Fibroblast of villous mesenchyme (primary cell): ENCODE measurements at regions not wholly inside any gene's neighbourhood (a gene's known extent, or its start where the extent isn't known, plus 50 kb on each side); places are given as distances from the start of the nearest gene placed in this dataset.

Source experiments
- DNase-seq: peaks from one replicate; pipeline ENCODE4 v3.0.0-alpha.2; 2010; ENCODE audit warnings: low read depth
- H3K4me3 ChIP-seq: 2 replicates; pipeline ENCODE4 v1.5.1; 2011; ENCODE audit warnings: low read depth, mild to moderate bottlenecking, low read length
- CTCF ChIP-seq: IDR thresholded peaks from 2 replicates; pipeline ENCODE4 v1.5.1; 2012; ENCODE audit warnings: low read depth, mild to moderate bottlenecking, low read length; ENCODE audit not compliant: insufficient read depth

GRCh38 chr22:20648306-20648903 is 125.5 kb upstream of the SERPIND1 start:
- peak; percentile 16 for DNase-seq
- no peak for TF ChIP-seq CTCF
- H3K4me3 ChIP-seq, result no peak overlapping the region

- TF ChIP-seq CTCF, result no peak
- H3K4me3 ChIP-seq, result no peak overlapping the region
- DNase-seq, result peak; percentile 19
These were observed 123.4 kb upstream of the SERPIND1 start for GRCh38 chr22:20650294-20651207.

GRCh38 chr22:20651286-20651685 is 122.6 kb upstream of the SERPIND1 start:
- no peak overlapping the region for H3K4me3 ChIP-seq
- TF ChIP-seq CTCF, result no peak
- no peak for DNase-seq

GRCh38 chr22:20652130-20652529 is 121.8 kb upstream of the SERPIND1 start:
- no peak overlapping the region for H3K4me3 ChIP-seq
- TF ChIP-seq CTCF, result no peak
- DNase-seq, result no peak

- no peak for DNase-seq
- TF ChIP-seq CTCF, result no peak
- H3K4me3 ChIP-seq, result no peak overlapping the region
These were observed 121.3 kb upstream of the SERPIND1 start for GRCh38 chr22:20652582-20652981.

GRCh38 chr22:20653012-20653794 is 120.7 kb upstream of the SERPIND1 start:
- TF ChIP-seq CTCF, result no peak
- no peak for DNase-seq
- no peak overlapping the region for H3K4me3 ChIP-seq
